HepG2 (cell line): ENCODE measurements at regions not wholly inside any gene's neighbourhood (a gene's known extent, or its start where the extent isn't known, plus 50 kb on each side); places are given as distances from the start of the nearest gene placed in this dataset.

Experiments used
- ATF3 ChIP-seq: sonication (generic); formaldehyde crosslinking; IDR thresholded peaks from 2 replicates; pipeline ENCODE4 v1.4.0; 2020; ENCODE audit warnings: missing genetic modification reagents
- CAMTA2 ChIP-seq: sonication (generic); formaldehyde crosslinking; IDR thresholded peaks from 2 replicates; pipeline ENCODE4 v1.4.0; 2020; ENCODE audit warnings: mild to moderate bottlenecking, missing genetic modification reagents, borderline replicate concordance
- CEBPG ChIP-seq: IDR thresholded peaks from 2 replicates; pipeline ENCODE4 v1.6.1; 2016
- DNMT1 ChIP-seq: sonication (generic); formaldehyde crosslinking; IDR thresholded peaks from 2 replicates; pipeline ENCODE4 v1.5.1; 2020; ENCODE audit warnings: mild to moderate bottlenecking, missing genetic modification reagents
- FOSL2 ChIP-seq: sonication (generic); formaldehyde crosslinking; IDR thresholded peaks from 2 replicates; pipeline ENCODE4 v1.4.0; 2020; ENCODE audit warnings: missing genetic modification reagents
- FOXJ3 ChIP-seq: sonication (generic); formaldehyde crosslinking; IDR thresholded peaks from 2 replicates; pipeline ENCODE4 v1.4.0; 2020; ENCODE audit warnings: missing genetic modification reagents, mild to moderate bottlenecking, borderline replicate concordance
- HINFP ChIP-seq: sonication (generic); formaldehyde crosslinking; IDR thresholded peaks from 2 replicates; pipeline ENCODE4 v1.4.0; 2020; ENCODE audit warnings: low read depth, mild to moderate bottlenecking, missing genetic modification reagents
- ISX ChIP-seq: sonication (generic); formaldehyde crosslinking; conservative IDR thresholded peaks from 2 replicates; pipeline ENCODE4 v1.5.0; 2020; ENCODE audit warnings: missing genetic modification reagents
- KLF6 ChIP-seq: IDR thresholded peaks from 2 replicates; pipeline ENCODE4 v1.8.0; 2016; ENCODE audit warnings: missing biosample characterization, missing genetic modification reagents
- KMT2B ChIP-seq: IDR thresholded peaks from 2 replicates; pipeline ENCODE4 v1.6.1; 2016; ENCODE audit warnings: missing genetic modification reagents, missing compliant biosample characterization
- NFYC ChIP-seq: IDR thresholded peaks from 2 replicates; pipeline ENCODE4 v1.6.1; 2016; ENCODE audit warnings: missing genetic modification reagents, missing compliant biosample characterization
- SMC3 ChIP-seq: IDR thresholded peaks from 2 replicates; pipeline ENCODE4 v1.6.1; 2011; ENCODE audit warnings: low read length, improper control_type of control experiment
- SOX6 ChIP-seq, 2 experiments: fragments of 450-650 bp in 1 of 2; sonication (generic) in 1 of 2; formaldehyde crosslinking in 1 of 2; IDR thresholded peaks; 2 replicates each; pipeline versions ENCODE4 v1.4.0 to v1.6.1; 2017 to 2020; ENCODE audit warnings: antibody characterized with exemption in 1 of 2, mild to moderate bottlenecking in 1 of 2, missing genetic modification reagents in 1 of 2
- USF2 ChIP-seq, 2 experiments: sonication (generic) in 1 of 2; formaldehyde crosslinking in 1 of 2; IDR thresholded peaks; 2 replicates each; pipeline versions ENCODE4 v1.5.1 to v1.6.1; 2011 to 2020; ENCODE audit warnings: borderline replicate concordance in 1 of 2, low read depth in 1 of 2, low read length in 1 of 2, mild to moderate bottlenecking in 1 of 2, missing genetic modification reagents in 1 of 2, moderate library complexity in 1 of 2
- ZNF207 ChIP-seq: fragments of 450-650 bp; IDR thresholded peaks from 2 replicates; pipeline ENCODE4 v1.6.1; 2016; ENCODE audit warnings: antibody characterized with exemption, borderline replicate concordance
- ZNF432 ChIP-seq: sonication (generic); formaldehyde crosslinking; IDR thresholded peaks from 2 replicates; pipeline ENCODE4 v1.5.0; 2020; ENCODE audit warnings: missing genetic modification reagents, mild to moderate bottlenecking, borderline replicate concordance
- ZNF567 ChIP-seq: sonication (generic); formaldehyde crosslinking; IDR thresholded peaks from 2 replicates; pipeline ENCODE4 v1.8.1; 2023; ENCODE audit warnings: mild to moderate bottlenecking, missing genetic modification reagents, borderline replicate concordance
- ZNF639 ChIP-seq: conservative IDR thresholded peaks from 2 replicates; pipeline ENCODE4 v1.6.1; 2018; ENCODE audit warnings: missing genetic modification reagents
- ZNF768 ChIP-seq: sonication (generic); formaldehyde crosslinking; IDR thresholded peaks from 2 replicates; pipeline ENCODE4 v1.4.0; 2020; ENCODE audit warnings: missing genetic modification reagents
- ZNF792 ChIP-seq: IDR thresholded peaks from 2 replicates; pipeline ENCODE4 v1.6.1; 2016
- ZXDC ChIP-seq: sonication (generic); formaldehyde crosslinking; IDR thresholded peaks from 2 replicates; pipeline ENCODE4 v1.5.0; 2020; ENCODE audit warnings: mild to moderate bottlenecking, missing genetic modification reagents

GRCh38 chr6:108782179-108783041 is 65.8 kb upstream of the ARMC2 start (continued):
- no peak for TF ChIP-seq ATF3 (CRISPR knock-in tag)
- no peak for TF ChIP-seq HINFP (CRISPR knock-in tag)
- TF ChIP-seq ZXDC (CRISPR knock-in tag) = no peak
- peak; percentile 30; the same call in 1 of the 2 replicates for TF ChIP-seq ZNF792 (CRISPR knock-in tag)
- 0 out of 2 replicates have a peak, but pooled peaks have one; percentile 34 for TF ChIP-seq KMT2B
- TF ChIP-seq CAMTA2 = no peak
- TF ChIP-seq ZNF567 (CRISPR knock-in tag) = no peak
- TF ChIP-seq SOX6 (IDR thresholded peaks at IDR 0.05) = no peak
- TF ChIP-seq SOX6 (CRISPR knock-in tag; IDR thresholded peaks at IDR 0.05) = peak; percentile 37; the same call in 1 of the 2 replicates
- TF ChIP-seq ISX = no peak
- no peak for TF ChIP-seq DNMT1
- TF ChIP-seq FOXJ3 (CRISPR knock-in tag) = 0 out of 2 replicates have a peak, but pooled peaks have one; percentile 22
- TF ChIP-seq SMC3 = peak; percentile 80
- TF ChIP-seq ZNF432 (CRISPR knock-in tag) = no peak
- peak; percentile 7; the same call in 1 of the 2 replicates for TF ChIP-seq NFYC
- TF ChIP-seq CEBPG (CRISPR knock-in tag) = 0 out of 2 replicates have a peak, but pooled peaks have one; percentile 26
- no peak for TF ChIP-seq USF2 (IDR thresholded peaks at IDR 0.05; ENCODE audit: low read depth, low read length)
- no peak for TF ChIP-seq USF2 (CRISPR knock-in tag; IDR thresholded peaks at IDR 0.05; ENCODE audit: borderline replicate concordance)
- TF ChIP-seq ZNF639 (CRISPR knock-in tag) = no peak
- no peak for TF ChIP-seq KLF6 (CRISPR knock-in tag)
- no peak for TF ChIP-seq ZNF768 (CRISPR knock-in tag)
- TF ChIP-seq ZNF207 = no peak
- TF ChIP-seq FOSL2 = peak; percentile 43
